ENCODE measurements at regions not wholly inside any gene's neighbourhood (a gene's known extent, or its start where the extent isn't known, plus 50 kb on each side); places are given as distances from the start of the nearest gene placed in this dataset.

- Histone ChIP-seq H4K20me1 (ENCODE audit: control insufficient read depth, insufficient read depth) (no peaks in the 10 kb centered on the region), H2AFZ (ENCODE audit: control insufficient read depth, low read depth, low read length) (no peak overlapping the region), H3K9me3 (replicated peaks; ENCODE audit: control insufficient read depth, insufficient read depth, low read length) (no peaks in the 10 kb centered on the region; the same call in 2 of the 3 replicates), H3K4me3 (no peak overlapping the region), H3K4me1 (ENCODE audit: control insufficient read depth, insufficient read depth, low read length) (no peaks in the 10 kb centered on the region), H3K27me3 (replicated peaks in 1 of 2; ENCODE audit: control insufficient read depth in 2 of 2, insufficient read depth in 2 of 2, low read length in 1 of 2) (no peaks in the 10 kb centered on the region; a peak in 2 of 4 replicates), H3K79me2 (ENCODE audit: control insufficient read depth, insufficient read depth, low read length) (no peaks in the 10 kb centered on the region), H3K9ac (ENCODE audit: control insufficient read depth, insufficient read depth, low read length) (no peak overlapping the region), H3K27ac (ENCODE audit: control insufficient read depth, insufficient read depth) (no peak overlapping the region), H3K4me2 (ENCODE audit: control insufficient read depth, insufficient read depth) (no peak overlapping the region), H3K36me3 (ENCODE audit: control insufficient read depth in 2 of 2, insufficient read depth in 2 of 2, low read length in 1 of 2) (no peaks in the 10 kb centered on the region)
- RAD21 ChIA-PET (ENCODE audit: unreplicated experiment), result no interaction called here
- no TSS peak for BruUV-seq (replicated peaks)
- no peak for DNase-seq (ENCODE audit: low read depth, low spot score)
- ATAC-seq, result no peak
- TF ChIP-seq KLF5 (IDR thresholded peaks at IDR 0.05; ENCODE audit: partially characterized antibody) (no peak), RELB (IDR thresholded peaks at IDR 0.05; ENCODE audit: low read depth) (no peak), SMAD5 (IDR thresholded peaks at IDR 0.05; ENCODE audit: low read depth) (no peak), SIN3A (IDR thresholded peaks at IDR 0.05; ENCODE audit: low read depth, low read length) (no peak), IKZF2 (IDR thresholded peaks at IDR 0.05) (no peak), ZBED1 (IDR thresholded peaks at IDR 0.05; ENCODE audit: borderline replicate concordance) (no peak), BCL11A (IDR thresholded peaks at IDR 0.05; ENCODE audit: low read depth, low read length) (no peak), ZSCAN29 (IDR thresholded peaks at IDR 0.05) (no peak), LARP7 (IDR thresholded peaks at IDR 0.05) (no peak), USF2 (IDR thresholded peaks at IDR 0.05; ENCODE audit: borderline replicate concordance, low read depth, low read length) (no peak)
- CTCF ChIA-PET, result interaction anchor here (1.4 kb wide), 1 partner anchor 141 kb away, joined by 3 read pairs; no protein-coding TSS in a partner anchor
- intact Hi-C loops (cut with micrococcal nuclease; ENCODE audit: unreplicated experiment), result no loop called here
- SMC1A ChIA-PET (ENCODE audit: uncharacterized antibody, unreplicated experiment), result interaction anchor here (1.2 kb wide), 1 partner anchor 13 kb away, joined by 3 read pairs; no protein-coding TSS in a partner anchor
- no peak for FAIRE-seq
- in situ Hi-C loops (cut with MboI), result no loop called here
- WGBS (ENCODE audit: insufficient coverage, insufficient replicate concordance, low lambda C conversion rate, missing lambda C conversion rate), result 2% methylated on average over 3 of the region's 3 CpGs
- POLR2A ChIA-PET, result no interaction called here
Observed at GRCh38 chr17:34006126-34006525, 249.0 kb upstream of the CCL2 start.

Data from GM12878 (cell line).